AG08396 (cell line): ENCODE measurements at regions not wholly inside any gene's neighbourhood (a gene's known extent, or its start where the extent isn't known, plus 50 kb on each side); places are given as distances from the start of the nearest gene placed in this dataset.
"Not testable (repeated sequence)": the region's sequence is repeated elsewhere in the genome, so short reads cannot be mapped to it uniquely, and the experiment has no call there.

Experiments used
- DNase-seq: peaks from one replicate; pipeline ENCODE4 v3.0.0; 2012; ENCODE audit warnings: low spot score, mixed read lengths

- no peak for DNase-seq
Measured at GRCh38 chrX:139199933-139200332, 330.6 kb upstream of the F9 start.

DNA sequence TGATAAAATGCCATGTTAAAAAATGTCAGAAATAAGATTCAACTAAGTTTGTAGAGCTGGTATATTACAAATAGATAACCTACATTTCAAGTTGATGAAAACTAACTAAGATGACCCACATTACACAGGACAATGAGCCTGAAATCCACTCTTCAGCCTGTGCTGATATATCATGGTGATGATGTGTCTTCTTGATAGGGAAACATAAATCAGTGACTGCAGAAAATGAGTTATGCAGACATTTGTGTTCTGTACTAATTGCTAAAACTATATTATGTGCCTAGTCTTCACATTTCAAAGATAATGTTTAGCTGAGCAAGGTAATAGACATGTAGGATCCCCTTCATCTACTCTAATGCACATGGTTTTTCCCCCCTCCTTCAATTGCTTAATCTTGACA lies 331.6 kb upstream of the F9 start:
- DNase-seq, result no peak

GRCh38 chrX:139196890-139197289 lies 333.6 kb upstream of the F9 start:
- DNase-seq, result no peak

GRCh38 chrX:139194571-139195280 lies 335.8 kb upstream of the F9 start:
- DNase-seq, result no peak

DNA sequence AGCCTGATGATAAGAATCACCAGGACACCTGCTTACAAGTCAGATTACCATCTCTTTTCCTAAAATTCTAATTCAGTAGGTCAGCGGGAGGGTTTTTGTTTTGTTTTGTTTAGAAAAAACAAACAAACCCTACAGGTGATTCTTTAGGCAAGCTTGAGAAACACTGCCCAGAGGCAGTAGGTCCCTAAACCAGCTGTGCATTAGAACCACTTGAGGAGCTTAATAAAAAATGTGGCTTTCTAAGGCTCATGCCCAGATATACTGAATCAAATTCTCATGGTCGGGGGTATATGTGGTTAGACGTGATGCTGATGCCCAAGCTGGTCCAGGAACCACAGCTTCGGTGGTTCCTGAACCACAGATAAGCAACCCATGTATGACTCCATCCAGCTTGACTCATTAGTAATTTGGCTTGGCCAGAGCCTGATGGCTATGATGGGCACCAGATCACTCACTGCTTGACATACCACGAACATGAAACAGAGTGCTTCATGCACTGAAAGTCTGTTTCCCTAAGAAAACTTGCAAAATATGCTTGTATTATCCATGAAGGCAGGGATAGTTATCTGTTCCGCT lies 338.1 kb upstream of the F9 start:
- DNase-seq, result no peak

- no peak for DNase-seq
Measured at GRCh38 chrX:139191746-139192385, 338.7 kb upstream of the F9 start.

GRCh38 chrX:139191286-139191685 lies 339.3 kb upstream of the F9 start:
- DNase-seq, result no peak

DNA sequence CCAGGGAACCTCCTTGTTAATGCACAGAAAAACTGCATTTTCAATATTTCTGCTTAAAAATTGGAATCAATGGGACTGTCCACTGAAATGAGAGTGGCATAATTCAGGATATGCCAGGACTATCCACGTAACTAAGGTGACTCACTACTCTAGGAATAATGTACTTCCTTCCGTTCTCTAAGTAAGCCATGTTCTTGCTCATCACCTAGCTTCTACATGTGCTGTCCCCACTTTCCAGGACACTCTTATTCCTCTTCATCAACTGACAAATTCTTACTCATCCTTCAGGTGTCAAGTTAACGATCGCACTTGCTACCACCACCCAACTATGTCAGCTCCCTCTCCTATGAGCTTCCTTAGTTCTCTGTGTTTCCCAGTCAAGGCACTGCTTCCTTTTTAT lies 342.8 kb upstream of the F9 start:
- no peak for DNase-seq

DNA sequence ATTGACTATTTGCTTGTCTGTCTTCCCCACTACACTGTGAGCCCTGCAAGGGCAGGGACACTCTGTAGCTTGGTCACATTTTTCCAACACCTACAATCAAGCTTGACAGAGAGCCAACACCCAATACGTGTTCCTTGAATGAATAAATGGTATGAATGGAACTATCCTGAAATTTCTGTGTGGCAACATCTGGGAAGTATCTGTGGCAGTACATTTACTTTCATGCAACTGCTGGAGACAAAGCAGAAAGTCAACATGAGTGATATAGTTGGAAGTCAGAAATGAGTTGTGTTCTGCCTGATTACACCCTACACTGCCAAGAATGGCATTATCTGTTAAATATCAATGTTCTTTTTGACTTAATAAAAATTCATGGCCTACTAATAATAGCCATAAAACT lies 343.5 kb upstream of the F9 start:
- DNase-seq, result no peak

DNA sequence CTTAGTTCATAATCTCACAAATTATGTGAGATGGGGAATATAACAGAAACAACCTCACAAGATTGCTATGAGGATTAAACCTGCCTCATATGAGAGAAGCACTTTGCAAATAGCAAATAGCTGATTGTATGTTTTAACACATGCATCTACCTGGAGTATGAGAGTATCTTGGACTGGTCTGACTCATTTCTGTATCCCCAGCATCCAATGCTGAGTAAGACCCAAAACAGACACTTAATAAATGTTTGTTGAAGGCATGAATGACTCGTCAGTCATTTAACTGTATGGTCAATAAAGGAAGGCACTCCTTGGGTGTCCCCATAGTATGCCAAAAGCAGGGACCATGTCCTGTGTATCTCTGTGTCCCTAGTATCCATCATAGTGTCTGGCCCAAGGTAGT lies 350.9 kb upstream of the F9 start:
- DNase-seq, result no peak

- no peak for DNase-seq
Measured at GRCh38 chrX:139178980-139179379, 351.6 kb upstream of the F9 start.

GRCh38 chrX:139172731-139173130 lies 357.8 kb upstream of the F9 start:
- DNase-seq, result no peak

- no peak for DNase-seq
Measured at GRCh38 chrX:139170526-139171173, 359.9 kb upstream of the F9 start.

DNA sequence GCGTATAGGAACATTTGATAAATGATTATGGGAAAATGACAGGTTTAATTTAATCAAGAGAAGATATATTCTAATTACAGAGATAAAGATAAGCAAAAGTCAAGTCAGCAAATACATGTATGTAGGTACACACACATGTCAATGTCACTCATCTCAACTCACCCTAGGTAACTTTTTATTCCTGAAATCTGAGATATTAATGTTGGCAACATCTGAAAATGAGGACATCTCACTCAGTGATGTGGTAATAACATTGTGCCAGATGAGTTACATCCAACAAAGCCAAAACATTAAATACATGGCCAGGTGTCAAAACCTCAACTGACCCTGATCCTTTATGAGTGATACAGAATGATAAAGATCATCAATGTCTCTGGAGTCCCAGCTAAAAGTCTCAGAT lies 363.3 kb upstream of the F9 start:
- DNase-seq, result no peak

GRCh38 chrX:139158256-139158655 lies 372.3 kb upstream of the F9 start:
- DNase-seq, result no peak

- no peak for DNase-seq
Measured at GRCh38 chrX:139156356-139156755, 374.2 kb upstream of the F9 start.

- not testable (repeated sequence) for DNase-seq
Measured at GRCh38 chrX:139146625-139147024, 383.9 kb upstream of the F9 start.

GRCh38 chrX:139141370-139141769 lies 389.2 kb upstream of the F9 start:
- no peak for DNase-seq

DNA sequence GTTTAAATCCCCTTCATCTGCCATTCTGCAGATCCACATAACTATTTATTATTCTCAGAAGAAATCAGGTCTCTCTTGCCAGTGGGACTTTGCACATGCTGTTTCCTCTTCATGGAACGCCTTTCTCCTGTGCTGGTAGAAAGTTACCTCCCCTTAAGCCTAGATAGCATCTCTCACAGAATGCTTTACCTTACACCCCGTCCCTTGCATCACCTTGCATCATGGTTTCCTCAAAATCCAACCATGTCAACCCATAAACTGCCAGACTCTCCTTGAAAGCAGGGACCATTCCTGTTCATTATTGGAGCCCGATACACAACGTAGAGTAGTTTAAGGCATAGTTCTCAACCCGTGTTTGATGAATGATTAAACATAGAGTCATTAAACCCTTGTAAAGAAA lies 396.2 kb upstream of the F9 start:
- no peak for DNase-seq

GRCh38 chrX:139126493-139126892 lies 404.0 kb upstream of the F9 start:
- DNase-seq, result no peak

- no peak for DNase-seq
Measured at GRCh38 chrX:139125916-139126315, 404.6 kb upstream of the F9 start.

GRCh38 chrX:139121616-139122286 lies 408.8 kb upstream of the F9 start:
- no peak for DNase-seq

GRCh38 chrX:139120760-139121159 lies 409.2 kb upstream of the FGF13 start:
- no peak for DNase-seq
